DMS114 treated with DMSO at 0.1 percent for 48 hours (cell line): ENCODE measurements at regions not wholly inside any gene's neighbourhood (a gene's known extent, or its start where the extent isn't known, plus 50 kb on each side); places are given as distances from the start of the nearest gene placed in this dataset.

Experiments
- DNase-seq: peaks from one replicate; lab custom pipeline; 2025; ENCODE audit not compliant: unreplicated experiment; lab: John Stamatoyannopoulos, UW

GRCh38 chr13:108006619-108007018, 208.7 kb downstream of the LIG4 start:
- no peak for DNase-seq

- DNase-seq = no peak
These were observed 210.1 kb downstream of the LIG4 start for GRCh38 chr13:108005231-108005630.

GRCh38 chr13:108003626-108004025, 211.7 kb downstream of the LIG4 start:
- DNase-seq = no peak

- DNase-seq = no peak
These were observed 214.3 kb downstream of the LIG4 start for GRCh38 chr13:108000998-108001397.

- no peak for DNase-seq
These were observed 215.6 kb downstream of the LIG4 start for GRCh38 chr13:107999751-108000150.

GRCh38 chr13:107994137-107994536, 221.2 kb downstream of the LIG4 start:
- no peak for DNase-seq

GRCh38 chr13:107993239-107993949, 221.9 kb downstream of the LIG4 start:
- DNase-seq = no peak

- no peak for DNase-seq
These were observed 222.8 kb downstream of the LIG4 start for GRCh38 chr13:107992542-107992941.

- no peak for DNase-seq
These were observed 238.2 kb downstream of the LIG4 start for GRCh38 chr13:107977071-107977574.

GRCh38 chr13:107976628-107977027, 238.7 kb downstream of the LIG4 start:
- DNase-seq = no peak

- no peak for DNase-seq
These were observed 240.9 kb downstream of the LIG4 start for GRCh38 chr13:107974409-107974808.

- DNase-seq = no peak
These were observed 245.8 kb downstream of the LIG4 start for GRCh38 chr13:107969546-107969945.

- no peak for DNase-seq
These were observed 246.9 kb downstream of the LIG4 start for GRCh38 chr13:107968470-107968869.

- no peak for DNase-seq
These were observed 250.9 kb downstream of the LIG4 start for GRCh38 chr13:107964395-107964794.

GRCh38 chr13:107961849-107962608, 253.3 kb downstream of the LIG4 start:
- DNase-seq = no peak

GRCh38 chr13:107960301-107960700, 255.0 kb downstream of the LIG4 start:
- DNase-seq = no peak

- DNase-seq = no peak
These were observed 258.4 kb downstream of the LIG4 start for GRCh38 chr13:107956889-107957288.

- no peak for DNase-seq
These were observed 273.2 kb downstream of the LIG4 start for GRCh38 chr13:107942030-107942617.

GRCh38 chr13:107941345-107942029, 273.8 kb downstream of the LIG4 start:
- no peak for DNase-seq

- no peak for DNase-seq
These were observed 277.5 kb downstream of the LIG4 start for GRCh38 chr13:107937848-107938247.

- DNase-seq = no peak
These were observed 284.3 kb downstream of the LIG4 start for GRCh38 chr13:107931056-107931455.
